ENCODE measurements at regions not wholly inside any gene's neighbourhood (a gene's known extent, or its start where the extent isn't known, plus 50 kb on each side); places are given as distances from the start of the nearest gene placed in this dataset.

- Mint-ChIP-seq H3K4me1 (no peaks in the 10 kb centered on the region), H3K4me3 (no peak overlapping the region), H3K9me3 (no peaks in the 10 kb centered on the region), H3K27ac (no peak overlapping the region), H3K27me3 (no peaks in the 10 kb centered on the region), H3K36me3 (ENCODE audit: low read depth) (no peaks in the 10 kb centered on the region)
- ATAC-seq: no peak
- DNase-seq: no peak
Measured at GRCh38 chr13:106277484-106278154, 257.8 kb downstream of the EFNB2 start.

GRCh38 chr13:106276876-106277275 is 258.6 kb downstream of the EFNB2 start:
- no peaks in the 10 kb centered on the region for H3K36me3 Mint-ChIP-seq (ENCODE audit: low read depth)
- H3K27me3 Mint-ChIP-seq: no peaks in the 10 kb centered on the region
- no peak for DNase-seq

GRCh38 chr13:106275446-106276032 is 259.9 kb downstream of the EFNB2 start:
- no peak overlapping the region for H3K27ac Mint-ChIP-seq
- no peaks in the 10 kb centered on the region for H3K4me1 Mint-ChIP-seq
- no peaks in the 10 kb centered on the region for H3K36me3 Mint-ChIP-seq (ENCODE audit: low read depth)
- ATAC-seq: no peak
- no peak overlapping the region for H3K4me3 Mint-ChIP-seq
- no peak for DNase-seq
- no peaks in the 10 kb centered on the region for H3K27me3 Mint-ChIP-seq
- H3K9me3 Mint-ChIP-seq: no peaks in the 10 kb centered on the region

More at GRCh38 chr13:106276876-106277275, 258.6 kb downstream of the EFNB2 start:
- no peak overlapping the region for H3K4me3 Mint-ChIP-seq
- H3K9me3 Mint-ChIP-seq: no peaks in the 10 kb centered on the region
- no peaks in the 10 kb centered on the region for H3K4me1 Mint-ChIP-seq
- no peak for ATAC-seq
- H3K27ac Mint-ChIP-seq: no peak overlapping the region

DNA sequence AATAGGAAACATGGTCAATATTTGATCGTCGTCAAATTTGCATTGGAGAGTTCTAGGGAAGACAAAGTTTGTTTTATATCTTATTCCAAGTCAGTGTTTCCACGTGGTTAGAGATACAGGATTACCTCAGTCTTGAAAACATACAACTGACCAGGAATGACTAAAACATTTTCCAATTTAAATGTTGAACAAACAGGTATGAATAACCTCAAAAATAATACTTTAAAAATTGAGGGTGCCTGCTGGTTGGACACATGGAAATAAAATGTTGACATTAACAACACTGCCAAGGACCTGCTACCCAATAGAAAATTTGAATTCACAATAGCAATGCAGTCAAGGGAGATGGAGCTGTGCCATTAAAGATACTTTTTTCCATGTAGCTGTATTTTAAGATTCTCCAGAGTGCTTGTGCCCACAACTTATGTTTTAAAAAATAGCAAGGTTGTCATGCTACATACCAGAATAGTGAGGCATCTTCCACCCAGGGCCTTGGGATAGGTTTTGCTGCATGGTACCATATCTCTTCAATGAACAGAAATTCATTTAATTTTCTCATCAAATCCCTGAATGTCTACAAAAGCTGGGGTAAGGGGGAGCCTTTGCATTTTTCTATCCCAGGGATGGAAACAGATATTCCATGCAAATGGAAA is 260.8 kb downstream of the EFNB2 start:
- no peaks in the 10 kb centered on the region for H3K36me3 Mint-ChIP-seq (ENCODE audit: low read depth)

DNA sequence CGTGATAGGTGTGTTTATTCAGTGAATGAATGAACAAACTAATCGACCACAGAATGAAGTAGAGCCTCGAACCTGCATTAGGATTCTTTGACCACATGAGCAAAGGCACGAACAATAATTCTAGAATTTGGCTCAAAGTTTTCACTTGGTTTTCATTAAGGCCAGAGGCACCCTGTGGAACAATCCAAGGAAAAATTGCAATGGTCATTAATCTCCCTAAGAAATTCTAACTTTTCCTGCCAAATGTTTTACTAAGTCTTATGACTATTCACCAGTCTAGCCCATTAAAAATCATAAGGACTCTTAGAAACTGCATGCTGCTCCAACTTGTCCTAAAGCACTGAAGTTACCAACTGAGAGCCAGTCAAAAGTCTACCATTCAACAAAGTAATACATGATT is 271.7 kb downstream of the EFNB2 start:
- no peak overlapping the region for H3K4me3 Mint-ChIP-seq
- H3K9me3 Mint-ChIP-seq: peaks cover 12% of the 10 kb centered on the region
- no peak overlapping the region for H3K27ac Mint-ChIP-seq
- ATAC-seq (no peak), DNase-seq (no peak)
- no peaks in the 10 kb centered on the region for H3K4me1 Mint-ChIP-seq
- H3K27me3 Mint-ChIP-seq: no peaks in the 10 kb centered on the region
- H3K36me3 Mint-ChIP-seq (ENCODE audit: low read depth): no peaks in the 10 kb centered on the region

More for the DNA sequence above, 260.8 kb downstream of the EFNB2 start:
- no peak for DNase-seq
- Mint-ChIP-seq H3K27ac (no peak overlapping the region), H3K4me3 (no peak overlapping the region), H3K27me3 (no peaks in the 10 kb centered on the region), H3K9me3 (no peaks in the 10 kb centered on the region), H3K4me1 (no peaks in the 10 kb centered on the region)
- ATAC-seq: no peak

- ATAC-seq (no peak), DNase-seq (no peak)
- Mint-ChIP-seq H3K27me3 (no peaks in the 10 kb centered on the region), H3K4me3 (no peak overlapping the region), H3K4me1 (no peaks in the 10 kb centered on the region), H3K36me3 (ENCODE audit: low read depth) (no peaks in the 10 kb centered on the region), H3K9me3 (peaks cover 17% of the 10 kb centered on the region), H3K27ac (no peak overlapping the region)
Measured at GRCh38 chr13:106262886-106263285, 272.6 kb downstream of the EFNB2 start.

DNA sequence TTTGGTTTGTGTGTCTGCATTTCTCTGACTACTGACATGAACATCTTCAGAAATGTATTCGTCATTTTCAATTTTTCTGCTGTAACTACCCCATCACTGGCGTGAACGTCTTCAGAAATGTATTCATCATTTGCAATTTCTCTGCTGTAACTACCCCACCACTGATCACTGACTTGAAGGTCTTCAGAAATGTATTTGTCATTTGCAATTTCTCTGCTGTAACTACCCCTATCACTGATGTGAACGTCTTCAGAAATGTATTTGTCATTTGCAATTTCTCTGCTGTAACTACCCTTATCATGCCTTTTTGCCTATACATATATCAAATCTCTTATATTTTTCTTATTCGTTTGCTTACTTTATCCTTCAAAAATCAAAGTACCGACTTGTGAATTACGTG is 274.0 kb downstream of the EFNB2 start:
- H3K36me3 Mint-ChIP-seq (ENCODE audit: low read depth): no peaks in the 10 kb centered on the region

GRCh38 chr13:106260352-106260751 is 275.1 kb downstream of the EFNB2 start:
- H3K27ac Mint-ChIP-seq: no peak overlapping the region
- H3K36me3 Mint-ChIP-seq (ENCODE audit: low read depth): no peaks in the 10 kb centered on the region
- ATAC-seq: no peak
- peaks cover 22% of the 10 kb centered on the region for H3K9me3 Mint-ChIP-seq
- no peak overlapping the region for H3K4me3 Mint-ChIP-seq
- no peaks in the 10 kb centered on the region for H3K4me1 Mint-ChIP-seq
- no peak for DNase-seq
- no peaks in the 10 kb centered on the region for H3K27me3 Mint-ChIP-seq

More for the DNA sequence above, 274.0 kb downstream of the EFNB2 start:
- ATAC-seq (no peak), DNase-seq (no peak)
- no peaks in the 10 kb centered on the region for H3K27me3 Mint-ChIP-seq
- no peak overlapping the region for H3K27ac Mint-ChIP-seq
- no peaks in the 10 kb centered on the region for H3K4me1 Mint-ChIP-seq
- H3K9me3 Mint-ChIP-seq: peaks cover 17% of the 10 kb centered on the region
- no peak overlapping the region for H3K4me3 Mint-ChIP-seq

DNA sequence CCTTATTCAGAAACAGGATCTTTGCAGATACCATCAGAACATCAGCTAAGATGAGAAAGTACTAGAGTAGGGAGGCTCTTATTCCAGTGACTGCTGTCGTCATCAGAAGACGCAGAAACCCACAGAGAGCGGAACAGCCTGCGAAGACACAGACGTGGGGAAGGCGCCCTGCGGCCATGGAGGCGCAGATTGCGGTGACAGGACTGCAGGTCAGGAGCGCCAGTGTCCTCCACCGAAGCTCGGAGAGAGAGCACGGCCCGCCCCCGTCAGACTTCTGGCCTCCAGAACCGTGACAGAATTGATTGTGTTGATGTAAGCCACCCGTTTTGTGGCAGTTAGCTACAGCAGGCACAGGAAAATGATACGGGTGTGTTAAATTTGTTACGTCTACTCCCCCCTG is 275.5 kb downstream of the EFNB2 start:
- Mint-ChIP-seq H3K9me3 (peaks cover 25% of the 10 kb centered on the region), H3K27ac (no peak overlapping the region), H3K4me3 (no peak overlapping the region), H3K4me1 (no peaks in the 10 kb centered on the region), H3K27me3 (no peaks in the 10 kb centered on the region), H3K36me3 (ENCODE audit: low read depth) (no peaks in the 10 kb centered on the region)
- ATAC-seq: no peak
- no peak for DNase-seq

- Mint-ChIP-seq H3K27me3 (no peaks in the 10 kb centered on the region), H3K4me1 (no peaks in the 10 kb centered on the region), H3K4me3 (no peak overlapping the region), H3K9me3 (no peaks in the 10 kb centered on the region), H3K36me3 (ENCODE audit: low read depth) (no peaks in the 10 kb centered on the region), H3K27ac (no peak overlapping the region)
- DNase-seq (no peak), ATAC-seq (no peak)
Measured at GRCh38 chr13:106246666-106247188, 288.7 kb downstream of the EFNB2 start.

GRCh38 chr13:106246242-106246641 is 289.2 kb downstream of the EFNB2 start:
- H3K4me3 Mint-ChIP-seq: no peak overlapping the region
- no peak overlapping the region for H3K27ac Mint-ChIP-seq
- H3K9me3 Mint-ChIP-seq: no peaks in the 10 kb centered on the region
- DNase-seq (no peak), ATAC-seq (no peak)
- no peaks in the 10 kb centered on the region for H3K36me3 Mint-ChIP-seq (ENCODE audit: low read depth)
- H3K4me1 Mint-ChIP-seq: no peaks in the 10 kb centered on the region
- no peaks in the 10 kb centered on the region for H3K27me3 Mint-ChIP-seq

DNA sequence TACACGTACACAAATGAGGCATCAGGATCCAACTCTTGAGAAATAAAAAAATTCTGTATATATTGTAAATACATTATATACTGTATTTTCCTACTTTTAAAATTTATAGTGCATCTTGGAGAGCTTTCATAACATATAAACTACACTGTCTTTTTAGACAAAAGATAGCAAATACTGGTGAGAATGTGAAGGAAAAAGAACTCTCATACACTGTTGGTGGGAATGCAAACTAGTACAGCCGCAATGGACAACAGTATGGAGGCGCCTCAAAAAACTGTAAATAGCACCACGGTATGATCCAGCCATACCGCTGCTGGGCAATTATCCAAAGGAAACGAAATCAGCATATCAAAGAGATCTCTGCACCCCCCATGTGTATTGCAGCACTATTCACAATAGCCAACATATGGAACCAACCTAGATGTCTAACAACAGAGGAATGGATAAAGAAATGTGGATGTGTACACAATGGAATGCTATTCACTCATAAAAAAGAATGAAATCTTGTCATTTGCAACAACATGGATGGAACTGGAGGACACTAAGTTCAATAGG is 292.4 kb downstream of the EFNB2 start:
- Mint-ChIP-seq H3K4me3 (no peak overlapping the region), H3K36me3 (ENCODE audit: low read depth) (no peaks in the 10 kb centered on the region), H3K9me3 (no peaks in the 10 kb centered on the region), H3K4me1 (no peaks in the 10 kb centered on the region), H3K27ac (no peak overlapping the region), H3K27me3 (no peaks in the 10 kb centered on the region)
- no peak for ATAC-seq
- no peak for DNase-seq

DNA sequence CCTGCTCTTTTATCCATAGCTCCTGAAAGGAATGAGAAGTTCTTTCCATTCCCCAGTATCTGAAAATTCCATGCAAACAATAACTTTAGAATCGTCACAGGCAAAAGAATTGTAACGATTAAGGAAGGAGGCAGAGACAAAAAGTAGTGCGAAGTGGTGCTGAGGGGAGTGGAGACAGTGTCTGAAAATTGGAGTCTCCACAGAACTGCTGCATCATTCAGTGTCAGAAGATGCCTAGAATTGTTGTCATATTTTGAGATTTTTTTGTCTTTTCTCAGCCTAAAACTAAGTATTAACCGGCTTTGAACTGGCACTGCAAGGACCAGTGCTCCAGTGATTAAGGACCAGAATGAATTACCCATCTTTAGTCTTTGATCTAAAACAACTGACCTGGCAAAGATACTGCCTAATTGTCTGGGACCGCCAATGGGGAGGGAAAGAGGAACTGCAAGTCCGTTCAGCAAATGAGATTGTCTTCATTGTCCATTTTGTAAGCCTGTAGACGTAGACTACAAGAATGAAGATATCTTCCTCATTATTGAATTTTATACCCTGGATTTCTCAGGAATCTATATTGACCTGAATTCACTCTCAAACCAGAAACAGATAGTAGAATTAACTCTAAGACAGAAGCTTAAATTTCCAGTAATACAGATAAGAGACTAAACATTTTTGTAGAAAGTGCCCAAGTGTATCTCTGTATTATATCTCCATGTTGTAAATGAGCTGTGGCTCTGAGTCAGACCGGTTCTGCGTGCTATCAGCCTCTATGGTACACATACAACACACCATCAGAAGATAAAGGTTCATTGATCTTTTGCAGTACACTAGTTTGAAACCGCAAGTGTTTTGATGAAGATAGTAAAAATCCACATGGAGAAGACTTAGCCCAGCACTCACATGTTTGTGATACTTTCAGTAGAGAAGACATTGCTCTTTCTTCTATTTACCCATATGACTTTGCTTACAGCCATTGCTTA is 293.2 kb downstream of the EFNB2 start:
- H3K36me3 Mint-ChIP-seq (ENCODE audit: low read depth): no peaks in the 10 kb centered on the region
- no peaks in the 10 kb centered on the region for H3K9me3 Mint-ChIP-seq
- H3K27ac Mint-ChIP-seq: no peak overlapping the region
- ATAC-seq (no peak), DNase-seq (no peak)
- H3K27me3 Mint-ChIP-seq: no peaks in the 10 kb centered on the region
- H3K4me1 Mint-ChIP-seq: no peaks in the 10 kb centered on the region
- no peak overlapping the region for H3K4me3 Mint-ChIP-seq

DNA sequence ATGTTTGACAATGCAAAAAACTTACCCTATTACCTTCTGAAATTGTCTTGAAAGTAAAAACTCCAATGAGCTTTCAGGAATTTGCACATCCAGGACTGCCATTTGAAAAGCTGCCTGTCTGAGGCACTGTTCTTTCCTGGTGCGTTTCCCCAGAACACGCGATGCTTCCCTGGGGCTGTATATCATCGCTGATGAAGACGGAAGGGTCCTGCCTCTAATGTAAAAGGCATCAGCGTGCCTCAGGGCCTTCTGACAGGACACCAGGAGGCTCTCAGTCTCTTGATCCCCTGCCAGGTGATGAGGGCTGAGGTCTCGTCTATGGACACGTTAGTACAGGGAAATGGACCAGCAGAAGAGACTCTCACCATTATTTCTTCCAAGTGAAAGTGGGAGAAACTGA is 296.8 kb downstream of the EFNB2 start:
- Mint-ChIP-seq H3K4me3 (no peak overlapping the region), H3K36me3 (ENCODE audit: low read depth) (no peaks in the 10 kb centered on the region), H3K27me3 (no peaks in the 10 kb centered on the region), H3K27ac (no peak overlapping the region), H3K9me3 (no peaks in the 10 kb centered on the region), H3K4me1 (no peaks in the 10 kb centered on the region)
- ATAC-seq (no peak), DNase-seq (no peak)
